Lung (tissue), 11 donors: ENCODE measurements at regions not wholly inside any gene's neighbourhood (a gene's known extent, or its start where the extent isn't known, plus 50 kb on each side); places are given as distances from the start of the nearest gene placed in this dataset.

ENCODE experiments used
- ATAC-seq: fragments of 200-7000 bp; cut with Tn5 transposase; one replicate; pipeline ENCODE4 v1.9.1; 2020; ENCODE audit warnings: moderate number of reproducible peaks; ENCODE audit not compliant: insufficient read depth, low FRiP score
- DNase-seq, 3 donors: peaks; one replicate each; pipeline ENCODE4 v3.0.0-alpha.2; 2013 to 2017
- H3K27ac ChIP-seq, 2 donors: one replicate each; pipeline ENCODE4 v1.5.1; 2013; ENCODE audit warnings: mild to moderate bottlenecking in 2 of 2, moderate library complexity in 2 of 2, control low read depth in 1 of 2, inconsistent platforms in 1 of 2, low read depth in 1 of 2, low read length in 1 of 2
- H3K27me3 ChIP-seq, 3 donors: one replicate each; pipeline ENCODE4 v1.5.1; 2013; ENCODE audit warnings: low read length in 2 of 3; ENCODE audit not compliant: control insufficient read depth in 3 of 3, insufficient read depth in 3 of 3
- H3K36me3 ChIP-seq, 4 donors: one replicate each; pipeline ENCODE4 v1.5.1; 2013; ENCODE audit warnings: low read length in 4 of 4, mild to moderate bottlenecking in 1 of 4, moderate library complexity in 1 of 4; ENCODE audit not compliant: control insufficient read depth in 4 of 4, insufficient read depth in 4 of 4
- H3K4me1 ChIP-seq, 5 donors: one replicate each; pipeline ENCODE4 v1.5.1; 2013; ENCODE audit warnings: low read length in 5 of 5, mild to moderate bottlenecking in 2 of 5, moderate library complexity in 1 of 5; ENCODE audit not compliant: control insufficient read depth in 5 of 5, insufficient read depth in 5 of 5
- H3K4me3 ChIP-seq: one replicate; pipeline ENCODE4 v1.5.1; 2013; ENCODE audit warnings: mild to moderate bottlenecking, control low read depth, moderate library complexity
- H3K9ac ChIP-seq, 2 donors: one replicate each; pipeline ENCODE4 v1.5.1; 2013; ENCODE audit warnings: low read length in 2 of 2, control low read depth in 1 of 2; ENCODE audit not compliant: insufficient read depth in 1 of 2
- H3K9me3 ChIP-seq, 4 donors: one replicate each; pipeline ENCODE4 v1.5.1; 2013; ENCODE audit warnings: low read length in 3 of 4, mild to moderate bottlenecking in 1 of 4, moderate library complexity in 1 of 4; ENCODE audit not compliant: control insufficient read depth in 4 of 4, insufficient read depth in 3 of 4
- WGBS, 2 donors: extraction: QIAGEN DNeasy Blood & Tissue Kit; methylation state at CpG; one replicate each; pipeline ENCODE4 v1.1.7; 2013; 5-methylcytosine and 5-hydroxymethylcytosine counted together
- TF ChIP-seq, protein P1 (sequence below): IDR thresholded peaks from 2 replicates; pipeline ENCODE4 v1.5.1; 2012; ENCODE audit warnings: mild to moderate bottlenecking; ENCODE audit errors: control extremely low read depth, extremely low read depth
- donor health status: control.
- donor health status: control.
- donor health status: Bipolar disorder and iron deficiency.
- donor health status: healthy.
- donor health status: DM: yes; HTN: yes; CAD: no.

GRCh38 chr1:90319918-90320317 is 325.0 kb downstream of the ZNF326 start:
- H3K36me3 ChIP-seq = no peaks in the 10 kb centered on the region
- ATAC-seq (no peak), DNase-seq (no peak)
- no peak overlapping the region for H3K27ac ChIP-seq
- no peaks in the 10 kb centered on the region for H3K27me3 ChIP-seq
- TF ChIP-seq, protein P1, sequence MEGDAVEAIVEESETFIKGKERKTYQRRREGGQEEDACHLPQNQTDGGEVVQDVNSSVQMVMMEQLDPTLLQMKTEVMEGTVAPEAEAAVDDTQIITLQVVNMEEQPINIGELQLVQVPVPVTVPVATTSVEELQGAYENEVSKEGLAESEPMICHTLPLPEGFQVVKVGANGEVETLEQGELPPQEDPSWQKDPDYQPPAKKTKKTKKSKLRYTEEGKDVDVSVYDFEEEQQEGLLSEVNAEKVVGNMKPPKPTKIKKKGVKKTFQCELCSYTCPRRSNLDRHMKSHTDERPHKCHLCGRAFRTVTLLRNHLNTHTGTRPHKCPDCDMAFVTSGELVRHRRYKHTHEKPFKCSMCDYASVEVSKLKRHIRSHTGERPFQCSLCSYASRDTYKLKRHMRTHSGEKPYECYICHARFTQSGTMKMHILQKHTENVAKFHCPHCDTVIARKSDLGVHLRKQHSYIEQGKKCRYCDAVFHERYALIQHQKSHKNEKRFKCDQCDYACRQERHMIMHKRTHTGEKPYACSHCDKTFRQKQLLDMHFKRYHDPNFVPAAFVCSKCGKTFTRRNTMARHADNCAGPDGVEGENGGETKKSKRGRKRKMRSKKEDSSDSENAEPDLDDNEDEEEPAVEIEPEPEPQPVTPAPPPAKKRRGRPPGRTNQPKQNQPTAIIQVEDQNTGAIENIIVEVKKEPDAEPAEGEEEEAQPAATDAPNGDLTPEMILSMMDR = no peak
- no peak overlapping the region for H3K9ac ChIP-seq
- WGBS, 2 donors = 89 to 91% methylated on average over 1 of the region's 1 CpG
- no peak overlapping the region for H3K4me3 ChIP-seq
- H3K4me1 ChIP-seq = no peaks in the 10 kb centered on the region
- peaks cover 0 to 4% (median 0%) of the 10 kb centered on the region in 4 donors for H3K9me3 ChIP-seq

- ATAC-seq = no peak
- TF ChIP-seq, protein P1 = no peak
Measured at GRCh38 chr1:90318431-90318830, 323.5 kb downstream of the ZNF326 start.

GRCh38 chr1:90317628-90318027 is 322.7 kb downstream of the ZNF326 start:
- no peak overlapping the region for H3K27ac ChIP-seq
- no peak overlapping the region for H3K4me3 ChIP-seq
- no peak overlapping the region for H3K9ac ChIP-seq
- WGBS, 2 donors = 81 to 87% methylated on average over 4 of the region's 4 CpGs
- TF ChIP-seq, protein P1 = no peak
- ATAC-seq = no peak
- peaks cover 0 to 4% (median 0%) of the 10 kb centered on the region in 4 donors for H3K9me3 ChIP-seq
- peak in 1 of 3 donors; percentile 5 for DNase-seq
- H3K36me3 ChIP-seq = no peaks in the 10 kb centered on the region
- no peaks in the 10 kb centered on the region for H3K27me3 ChIP-seq
- peaks cover 0 to 1% (median 0%) of the 10 kb centered on the region in 5 donors for H3K4me1 ChIP-seq

More at GRCh38 chr1:90318431-90318830, 323.5 kb downstream of the ZNF326 start:
- no peak for DNase-seq
- H3K4me1 ChIP-seq = peaks cover 0 to 1% (median 0%) of the 10 kb centered on the region in 5 donors
- H3K9me3 ChIP-seq = peaks cover 0 to 4% (median 0%) of the 10 kb centered on the region in 4 donors
- no peaks in the 10 kb centered on the region for H3K27me3 ChIP-seq
- H3K9ac ChIP-seq = no peak overlapping the region
- no peaks in the 10 kb centered on the region for H3K36me3 ChIP-seq
- H3K27ac ChIP-seq = no peak overlapping the region
- no peak overlapping the region for H3K4me3 ChIP-seq
- 66 to 68% methylated on average over 5 of the region's 5 CpGs for WGBS, 2 donors

DNA sequence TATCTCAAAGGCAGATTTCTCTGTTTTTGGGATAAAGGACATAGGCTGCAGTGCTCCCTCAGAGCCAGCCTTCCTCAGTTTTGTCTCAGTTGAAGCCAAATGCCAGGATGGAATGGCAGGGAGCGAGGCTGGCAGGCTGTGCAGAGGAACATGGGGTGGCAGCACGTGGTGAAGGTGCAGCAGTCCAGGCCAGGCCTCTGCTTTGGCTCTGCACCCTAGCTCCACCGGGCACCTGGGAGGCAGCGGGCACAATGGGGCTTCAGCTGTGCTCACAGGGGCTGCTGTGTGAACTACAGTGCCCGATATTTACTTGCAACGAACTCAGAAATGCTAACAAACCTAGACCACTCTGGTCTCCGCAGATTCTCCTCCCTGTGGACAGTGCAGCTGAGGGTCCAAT is 319.6 kb downstream of the ZNF326 start:
- Histone ChIP-seq H3K27ac (no peak overlapping the region), H3K36me3 (no peaks in the 10 kb centered on the region), H3K9ac (no peak overlapping the region), H3K4me1 (peaks cover 0 to 1% (median 0%) of the 10 kb centered on the region in 5 donors), H3K4me3 (no peak overlapping the region), H3K27me3 (no peaks in the 10 kb centered on the region), H3K9me3 (no peaks in the 10 kb centered on the region)
- ATAC-seq (no peak), DNase-seq (no peak)
- TF ChIP-seq, protein P1 = no peak
- 91 to 92% methylated on average over 7 of the region's 7 CpGs for WGBS, 2 donors
